Ectodermal cell (in vitro differentiated cells): ENCODE measurements at regions not wholly inside any gene's neighbourhood (a gene's known extent, or its start where the extent isn't known, plus 50 kb on each side); places are given as distances from the start of the nearest gene placed in this dataset.

ENCODE experiments used
- H3K27ac ChIP-seq: 2 replicates; pipeline ENCODE4 v1.7.0; 2013; ENCODE audit warnings: mild to moderate bottlenecking, low read depth, low read length; ENCODE audit not compliant: insufficient read depth, poor library complexity, severe bottlenecking
- H3K27me3 ChIP-seq: 2 replicates; pipeline ENCODE4 v1.7.0; 2013; ENCODE audit warnings: mild to moderate bottlenecking, low read length; ENCODE audit not compliant: insufficient read depth, control insufficient read depth, poor library complexity, severe bottlenecking
- H3K36me3 ChIP-seq: one replicate; pipeline ENCODE4 v1.7.0; 2013; ENCODE audit warnings: low read length; ENCODE audit not compliant: control insufficient read depth, insufficient read depth
- H3K4me1 ChIP-seq: one replicate; pipeline ENCODE4 v1.7.0; 2013; ENCODE audit warnings: low read length; ENCODE audit not compliant: control insufficient read depth, insufficient read depth
- H3K4me3 ChIP-seq: 2 replicates; pipeline ENCODE4 v1.7.0; 2013; ENCODE audit warnings: low read depth, low read length, control low read depth; ENCODE audit not compliant: insufficient read depth
- H3K9me3 ChIP-seq: 2 replicates; pipeline ENCODE4 v1.7.0; 2013; ENCODE audit warnings: mild to moderate bottlenecking, low read length, moderate library complexity; ENCODE audit not compliant: control insufficient read depth
- WGBS, 2 experiments: methylation state at CpG; one replicate each; pipeline ENCODE4 v1.1.7; 2013; ENCODE audit warnings: missing lambda C conversion rate in 2 of 2; 5-methylcytosine and 5-hydroxymethylcytosine counted together

DNA sequence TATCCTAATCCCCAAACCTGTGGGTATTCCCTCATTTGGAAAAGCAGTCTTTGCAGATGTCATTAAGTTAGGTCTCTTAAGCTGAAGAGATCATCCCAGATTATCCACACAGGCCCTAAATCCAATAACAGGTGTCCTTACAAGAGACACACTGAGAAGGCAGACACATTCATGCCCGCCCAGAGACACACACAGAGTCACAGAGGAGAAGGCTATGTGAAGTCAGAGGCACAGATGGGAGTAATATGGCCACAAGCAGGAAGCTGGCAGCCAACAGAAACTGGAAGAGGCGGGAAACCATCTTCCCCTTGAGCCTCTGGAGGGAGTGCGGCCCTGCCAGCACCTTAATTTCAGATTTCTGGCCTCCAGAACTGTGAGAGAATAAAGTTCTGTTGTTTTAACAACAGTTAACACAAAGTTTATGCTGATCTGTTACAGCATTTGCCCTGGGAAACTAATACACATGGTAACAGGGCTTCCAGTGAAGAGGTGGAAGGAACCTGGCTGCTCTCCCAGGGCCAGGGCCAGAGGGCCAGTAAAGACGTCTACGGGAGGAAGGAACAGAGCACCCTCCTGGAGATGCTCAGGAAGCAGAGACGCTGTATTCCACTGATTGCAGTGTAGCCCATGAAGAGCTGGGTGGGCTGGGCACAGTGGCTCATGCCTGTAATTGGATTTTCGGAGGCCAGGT, 217.5 kb downstream of the GLI2 start:
- H3K4me3 ChIP-seq: no peak overlapping the region
- H3K27me3 ChIP-seq: no peaks in the 10 kb centered on the region
- WGBS, 2 experiments: 94 to 95% methylated on average over 7 of the region's 7 CpGs
- H3K27ac ChIP-seq: no peak overlapping the region
- peaks cover 6% of the 10 kb centered on the region for H3K36me3 ChIP-seq
- H3K9me3 ChIP-seq: no peaks in the 10 kb centered on the region
- peaks cover 17% of the 10 kb centered on the region for H3K4me1 ChIP-seq

DNA sequence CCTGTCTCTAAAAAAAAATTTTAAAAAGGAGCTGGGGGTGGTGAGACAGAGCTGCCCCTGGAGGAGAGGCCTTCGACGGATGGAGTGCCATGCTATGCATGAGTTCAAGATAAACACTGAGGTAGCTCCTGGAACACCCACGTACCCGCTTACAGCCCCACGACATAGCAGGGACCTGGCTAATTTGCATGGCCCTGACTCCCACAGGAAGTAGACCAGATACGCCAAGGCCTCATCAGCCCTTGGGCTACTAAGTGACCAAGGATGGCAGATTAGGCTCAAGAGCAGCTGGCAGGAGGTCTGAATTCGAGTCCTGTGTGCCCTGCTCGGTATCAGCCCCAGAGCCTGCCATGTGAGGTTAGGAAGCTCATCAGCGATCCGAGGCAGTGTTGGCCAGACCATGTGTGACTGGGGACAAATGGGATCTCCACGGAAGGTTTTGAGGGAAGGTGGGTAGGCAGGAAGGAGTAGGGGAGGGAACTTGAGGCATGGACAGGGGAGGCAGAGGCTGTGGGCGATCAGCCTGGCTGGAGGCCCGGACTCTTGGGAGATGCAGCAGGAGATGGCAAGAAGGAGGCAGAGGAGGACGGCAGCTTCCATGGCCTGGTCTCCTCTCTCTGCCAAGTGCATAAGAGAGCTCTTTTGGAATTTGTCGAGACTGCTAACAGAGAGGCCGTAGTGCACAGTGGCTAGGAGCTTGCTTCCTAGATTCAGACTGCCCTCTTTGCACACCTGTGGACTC, 218.3 kb downstream of the GLI2 start:
- no peaks in the 10 kb centered on the region for H3K9me3 ChIP-seq
- H3K27me3 ChIP-seq: no peaks in the 10 kb centered on the region
- no peak overlapping the region for H3K27ac ChIP-seq
- WGBS, 2 experiments: 94 to 95% methylated on average over 16 of the region's 16 CpGs
- H3K36me3 ChIP-seq: peaks cover 6% of the 10 kb centered on the region
- H3K4me1 ChIP-seq: peaks cover 17% of the 10 kb centered on the region
- no peak overlapping the region for H3K4me3 ChIP-seq

DNA sequence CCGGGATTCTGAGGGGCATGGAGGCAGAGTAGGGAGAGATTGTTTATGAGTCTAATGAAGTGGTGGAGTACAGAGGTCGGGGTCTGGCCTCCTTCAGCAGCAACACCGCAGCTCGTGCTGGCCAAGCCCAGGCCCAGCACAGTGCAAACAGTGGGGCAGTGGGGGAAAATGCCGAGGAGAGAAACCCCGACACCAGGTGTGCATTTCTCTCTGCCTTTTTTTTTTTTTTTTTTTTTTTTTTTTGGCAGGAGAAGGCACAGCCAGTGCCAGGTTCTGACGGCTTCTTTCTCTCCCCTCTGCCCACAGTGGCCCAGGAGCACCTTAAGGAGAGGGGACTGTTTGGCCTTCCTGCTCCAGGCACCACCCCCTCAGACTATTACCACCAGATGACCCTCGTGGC, 219.3 kb downstream of the GLI2 start:
- peaks cover 17% of the 10 kb centered on the region for H3K4me1 ChIP-seq
- no peaks in the 10 kb centered on the region for H3K9me3 ChIP-seq
- WGBS, 2 experiments: 95 to 96% methylated on average over 8 of the region's 8 CpGs
- H3K4me3 ChIP-seq: no peak overlapping the region
- H3K36me3 ChIP-seq: peaks cover 8% of the 10 kb centered on the region
- H3K27ac ChIP-seq: no peak overlapping the region
- H3K27me3 ChIP-seq: no peaks in the 10 kb centered on the region

DNA sequence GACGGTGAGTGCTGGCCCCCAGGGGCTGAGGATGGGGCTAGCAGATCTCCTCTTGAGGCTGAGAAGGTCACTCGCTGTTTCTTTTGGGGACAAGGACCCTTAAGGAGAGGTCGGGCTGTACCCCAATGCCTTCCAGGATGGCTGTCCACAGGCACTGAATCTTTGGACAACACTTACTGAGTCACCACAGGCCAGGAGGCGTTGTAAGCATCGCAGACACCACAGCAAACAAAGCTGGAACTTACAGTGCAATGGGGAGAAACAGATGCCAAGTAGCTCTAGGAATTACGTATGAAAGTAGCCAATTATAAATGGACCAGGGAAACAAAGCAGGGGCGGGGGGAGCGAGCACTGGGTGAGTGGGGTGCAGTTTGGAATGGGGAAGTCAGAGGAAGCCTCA, 219.8 kb downstream of the GLI2 start:
- 84% methylated on average over 8 of the region's 8 CpGs for WGBS, 2 experiments
- no peaks in the 10 kb centered on the region for H3K27me3 ChIP-seq

DNA sequence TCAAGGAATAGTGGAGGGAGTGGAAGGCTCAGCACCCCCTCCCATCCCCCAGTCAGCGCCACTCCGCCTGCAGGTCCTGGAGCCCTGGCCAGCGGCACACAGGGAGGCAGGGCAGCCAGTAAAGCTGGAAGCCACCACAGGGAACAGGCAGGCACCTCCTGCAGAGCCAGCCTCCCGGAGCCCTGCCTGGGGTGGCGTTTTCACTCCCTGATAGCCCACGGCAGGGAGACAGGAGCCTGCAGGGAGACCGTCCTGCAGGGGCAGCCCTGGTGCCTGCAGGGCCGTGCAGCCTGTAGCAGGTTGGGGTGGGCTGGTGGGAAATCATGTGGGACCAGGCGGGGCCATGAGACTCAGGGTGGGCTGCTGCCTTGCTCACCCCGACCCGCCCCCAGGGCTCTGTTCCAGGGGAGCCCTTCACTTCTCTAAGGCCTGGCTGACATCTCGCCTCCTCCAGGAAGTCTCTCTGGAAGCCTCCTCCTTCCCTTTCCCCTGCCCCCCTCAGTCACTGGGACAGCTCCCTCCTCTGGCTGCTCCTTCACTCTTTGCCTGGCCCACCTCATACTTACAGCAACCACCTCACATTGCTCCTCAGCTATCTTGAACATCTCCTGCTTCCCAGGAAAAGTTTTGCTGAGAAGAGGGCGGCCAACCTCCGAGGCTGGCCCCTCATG, 221.0 kb downstream of the GLI2 start:
- Histone ChIP-seq H3K27ac (no peak overlapping the region), H3K4me1 (peaks cover 6% of the 10 kb centered on the region), H3K36me3 (peaks cover 9% of the 10 kb centered on the region), H3K9me3 (no peaks in the 10 kb centered on the region), H3K27me3 (no peaks in the 10 kb centered on the region), H3K4me3 (no peak overlapping the region)
- 91 to 92% methylated on average over 14 of the region's 14 CpGs for WGBS, 2 experiments

More for the DNA sequence above, 219.8 kb downstream of the GLI2 start:
- Histone ChIP-seq H3K36me3 (peaks cover 9% of the 10 kb centered on the region), H3K27ac (no peak overlapping the region), H3K4me1 (peaks cover 15% of the 10 kb centered on the region), H3K9me3 (no peaks in the 10 kb centered on the region), H3K4me3 (no peak overlapping the region)

DNA sequence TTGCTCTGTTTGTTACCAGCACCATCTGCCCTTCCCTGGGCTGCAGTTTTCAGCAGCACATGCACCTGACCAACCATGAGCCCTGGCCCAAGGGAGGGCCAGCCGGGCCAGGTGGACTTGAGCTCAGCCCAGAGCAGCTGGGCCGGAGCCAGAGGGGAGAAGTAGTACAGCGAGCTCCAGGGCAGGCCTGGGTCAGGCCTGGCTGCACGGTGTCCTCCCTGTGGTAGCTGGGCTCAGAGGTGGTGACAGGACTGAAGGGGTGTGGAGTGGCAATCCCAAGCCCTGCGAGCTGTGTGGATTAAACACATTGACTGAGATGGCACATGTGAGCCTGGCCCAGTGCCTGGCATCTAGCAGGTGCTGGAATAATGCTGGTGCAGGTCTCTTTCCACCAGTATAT, 222.2 kb downstream of the GLI2 start:
- H3K4me1 ChIP-seq: no peaks in the 10 kb centered on the region
- H3K27ac ChIP-seq: no peak overlapping the region
- H3K4me3 ChIP-seq: no peak overlapping the region
- H3K27me3 ChIP-seq: no peaks in the 10 kb centered on the region
- 94 to 96% methylated on average over 5 of the region's 5 CpGs for WGBS, 2 experiments
- no peaks in the 10 kb centered on the region for H3K9me3 ChIP-seq
- peaks cover 5% of the 10 kb centered on the region for H3K36me3 ChIP-seq

DNA sequence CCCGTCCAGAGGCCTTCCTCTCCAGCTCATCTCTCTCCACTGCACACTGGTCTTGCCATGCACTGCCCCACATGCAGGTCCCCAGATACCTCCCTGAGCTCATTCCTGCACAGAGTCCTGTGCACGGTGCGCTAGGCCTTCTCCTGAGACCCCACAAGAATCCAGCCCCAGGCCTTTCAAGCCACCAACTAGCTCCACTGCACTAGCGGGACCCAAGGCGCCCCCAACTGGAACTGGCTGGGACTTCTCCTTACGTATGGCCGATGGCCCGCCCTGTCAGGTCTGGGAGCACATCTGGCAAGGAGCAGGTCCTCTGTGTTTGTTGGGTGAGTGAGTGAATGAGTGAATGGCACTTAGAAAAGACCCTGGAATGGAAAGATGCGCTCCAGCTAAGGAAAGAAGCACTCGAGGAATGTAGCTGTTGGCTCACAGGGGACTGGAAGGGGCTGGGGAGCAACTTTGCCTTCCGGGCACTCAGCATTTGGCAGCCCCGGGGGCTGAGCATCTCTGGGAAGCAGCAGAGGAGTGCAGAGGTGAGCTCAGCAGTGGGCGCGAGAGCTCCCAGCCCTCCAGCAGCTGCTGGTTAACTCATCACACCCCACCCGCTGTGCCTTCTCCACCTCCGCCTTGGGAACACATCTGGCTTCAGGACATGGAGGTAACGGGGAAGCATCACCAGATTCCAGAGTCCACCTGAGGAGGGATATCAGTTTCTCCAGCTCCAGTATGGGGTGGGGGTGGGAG, 223.1 kb downstream of the GLI2 start:
- Histone ChIP-seq H3K9me3 (no peaks in the 10 kb centered on the region), H3K27me3 (no peaks in the 10 kb centered on the region), H3K4me1 (no peaks in the 10 kb centered on the region), H3K4me3 (no peak overlapping the region), H3K36me3 (peaks cover 5% of the 10 kb centered on the region), H3K27ac (no peak overlapping the region)
- WGBS, 2 experiments: 74 to 75% methylated on average over 17 of the region's 17 CpGs

DNA sequence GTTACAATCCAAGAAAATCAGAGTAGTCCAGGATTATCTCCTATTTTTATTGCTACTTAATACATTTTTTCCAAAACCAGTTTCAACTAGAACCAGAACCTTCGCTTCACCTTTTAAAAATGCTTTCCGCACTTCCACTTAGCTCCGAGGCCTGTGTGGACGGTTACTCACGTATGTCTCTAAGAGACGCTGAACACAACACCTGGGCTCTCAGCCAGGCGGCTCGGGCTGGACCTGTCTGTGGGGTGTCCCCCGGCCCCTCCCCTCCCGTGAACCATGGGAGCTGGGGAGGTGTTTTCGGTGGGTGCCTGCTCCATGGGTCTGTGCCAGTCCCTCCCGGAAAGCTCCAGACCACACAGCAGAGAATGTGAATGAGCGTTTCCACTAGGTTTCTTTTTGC, 223.8 kb downstream of the GLI2 start:
- Histone ChIP-seq H3K4me1 (no peaks in the 10 kb centered on the region), H3K36me3 (peaks cover 5% of the 10 kb centered on the region), H3K4me3 (no peak overlapping the region), H3K27me3 (no peaks in the 10 kb centered on the region), H3K9me3 (no peaks in the 10 kb centered on the region), H3K27ac (no peak overlapping the region)
- WGBS, 2 experiments: 95 to 97% methylated on average over 13 of the region's 13 CpGs

DNA sequence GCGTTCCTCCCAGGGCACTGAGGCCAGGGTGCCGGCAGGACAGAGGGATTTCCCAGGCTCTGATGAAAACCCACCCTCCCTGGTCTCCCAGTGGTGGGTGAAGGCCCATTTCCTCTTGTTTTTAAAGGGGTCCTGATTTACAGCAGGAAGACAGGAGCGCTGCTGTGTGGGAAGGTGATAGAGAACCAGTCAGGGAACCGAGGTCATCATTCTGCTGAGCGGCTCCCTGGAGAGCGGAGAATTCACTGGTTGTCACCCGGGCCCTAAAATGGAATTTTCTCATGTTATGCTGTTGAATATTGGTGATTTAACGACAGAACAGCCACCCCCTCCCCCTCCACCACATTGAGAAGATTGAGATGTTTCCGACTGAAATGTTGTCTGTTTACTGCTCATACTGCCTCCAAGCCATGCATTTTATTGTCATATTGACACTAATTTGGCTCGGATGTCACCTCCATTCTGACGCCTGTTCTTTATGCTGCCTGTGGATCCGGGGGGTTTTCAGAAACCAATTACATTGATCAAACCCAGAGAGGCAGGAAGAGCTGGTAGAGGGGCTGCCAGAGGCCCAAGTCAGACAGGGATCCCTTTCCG, 225.2 kb downstream of the GLI2 start:
- Histone ChIP-seq H3K27me3 (no peaks in the 10 kb centered on the region), H3K4me1 (no peaks in the 10 kb centered on the region), H3K27ac (no peak overlapping the region), H3K36me3 (peaks cover 5% of the 10 kb centered on the region), H3K9me3 (no peaks in the 10 kb centered on the region), H3K4me3 (no peak overlapping the region)
- 87 to 96% methylated on average over 13 of the region's 13 CpGs for WGBS, 2 experiments
